ENCODE measurements at regions not wholly inside any gene's neighbourhood (a gene's known extent, or its start where the extent isn't known, plus 50 kb on each side); places are given as distances from the start of the nearest gene placed in this dataset.

- no peak for DNase-seq (ENCODE audit: low read depth in 2 of 3, low spot score in 2 of 3)
These were observed 308.4 kb upstream of the PRKCQ start for GRCh38 chr10:6888434-6888833.

- DNase-seq (ENCODE audit: low read depth in 2 of 3, low spot score in 2 of 3) = peak in 1 of 3 donors; percentile 1
These were observed 305.2 kb upstream of the PRKCQ start for GRCh38 chr10:6885284-6885683.

GRCh38 chr10:6881987-6882386 lies 301.9 kb upstream of the PRKCQ start:
- DNase-seq (ENCODE audit: low read depth in 2 of 3, low spot score in 2 of 3) = no peak

- peak in 2 of 3 donors; percentile 24 to 42 for DNase-seq (ENCODE audit: low read depth in 2 of 3, low spot score in 2 of 3)
These were observed 297.8 kb upstream of the PRKCQ start for GRCh38 chr10:6877722-6878392.

GRCh38 chr10:6877336-6877721 lies 297.3 kb upstream of the PRKCQ start:
- no peak for DNase-seq (ENCODE audit: low read depth in 2 of 3, low spot score in 2 of 3)

GRCh38 chr10:6875269-6875865 lies 295.3 kb upstream of the PRKCQ start:
- DNase-seq (ENCODE audit: low read depth in 2 of 3, low spot score in 2 of 3) = no peak

DNA sequence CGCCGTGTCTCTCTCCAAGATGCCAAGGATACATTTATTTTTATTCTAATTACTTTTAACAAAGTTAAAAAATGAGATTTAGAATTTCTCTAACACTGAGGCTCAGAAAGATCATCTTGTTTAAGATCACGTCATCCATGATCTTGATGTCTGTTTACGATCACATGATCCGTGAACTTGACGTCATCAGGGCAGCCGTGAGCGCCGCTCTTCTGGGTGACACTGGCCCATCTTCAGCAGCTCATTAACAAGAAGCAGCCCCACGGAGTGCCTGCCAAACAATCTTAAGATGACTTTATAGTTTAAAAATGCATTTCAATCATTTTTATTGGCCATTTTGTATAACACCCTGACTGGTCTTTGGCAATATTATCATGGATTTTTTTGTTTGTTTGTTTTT lies 291.1 kb upstream of the PRKCQ start:
- no peak for DNase-seq (ENCODE audit: low read depth in 2 of 3, low spot score in 2 of 3)

- DNase-seq (ENCODE audit: low read depth in 2 of 3, low spot score in 2 of 3) = no peak
These were observed 288.1 kb upstream of the PRKCQ start for GRCh38 chr10:6868036-6868725.

DNA sequence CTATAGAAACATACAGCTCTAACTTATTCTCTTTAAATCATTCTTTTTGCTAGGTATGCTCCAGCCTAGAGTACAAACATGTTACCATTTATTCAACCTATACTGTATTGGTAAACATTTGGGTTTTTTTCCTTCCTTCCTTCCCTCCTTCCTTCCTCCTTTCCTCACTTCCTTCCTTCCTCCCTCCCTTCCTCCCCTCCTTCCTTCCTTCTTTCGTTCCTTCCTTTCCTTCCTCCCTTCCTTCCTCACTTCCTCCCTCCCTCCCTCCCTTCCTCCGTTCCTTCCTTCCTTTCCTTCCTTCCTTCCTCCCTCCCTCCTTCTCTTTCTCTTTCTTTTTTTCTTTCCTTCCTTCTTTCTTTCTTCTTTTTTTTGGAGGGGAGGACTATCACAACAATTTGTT lies 286.7 kb upstream of the PRKCQ start:
- DNase-seq (ENCODE audit: low read depth in 2 of 3, low spot score in 2 of 3) = no peak

GRCh38 chr10:6864142-6864541 lies 284.1 kb upstream of the PRKCQ start:
- no peak for DNase-seq (ENCODE audit: low read depth in 2 of 3, low spot score in 2 of 3)

- DNase-seq (ENCODE audit: low read depth in 2 of 3, low spot score in 2 of 3) = no peak
These were observed 283.3 kb upstream of the PRKCQ start for GRCh38 chr10:6863381-6863780.

- DNase-seq (ENCODE audit: low read depth in 2 of 3, low spot score in 2 of 3) = no peak
These were observed 270.4 kb upstream of the PRKCQ start for GRCh38 chr10:6850452-6850851.

DNA sequence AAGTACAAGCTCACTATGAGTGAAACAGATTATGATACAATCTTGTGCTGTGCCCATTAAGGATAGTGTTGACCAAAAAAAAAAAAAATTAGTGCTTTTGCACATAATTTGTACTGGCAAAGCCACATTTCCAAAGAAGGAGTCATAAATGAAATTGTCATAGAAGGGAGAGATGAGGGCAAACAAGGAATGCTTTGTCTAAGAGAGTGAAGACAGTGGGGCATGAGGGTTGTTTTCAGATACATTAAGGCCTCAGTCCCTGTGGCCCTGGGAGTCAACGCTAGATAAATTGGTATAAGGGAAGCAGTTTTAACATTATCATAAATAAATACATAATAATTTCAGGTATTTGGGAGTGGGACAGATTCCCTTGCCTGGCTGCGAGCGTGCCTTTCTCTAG lies 267.5 kb upstream of the PRKCQ start:
- no peak for DNase-seq (ENCODE audit: low read depth in 2 of 3, low spot score in 2 of 3)

- no peak for DNase-seq (ENCODE audit: low read depth in 2 of 3, low spot score in 2 of 3)
These were observed 264.0 kb upstream of the PRKCQ start for GRCh38 chr10:6843894-6844650.

GRCh38 chr10:6843481-6843881 lies 263.4 kb upstream of the PRKCQ start:
- peak in 2 of 3 donors; percentile 9 to 31 for DNase-seq (ENCODE audit: low read depth in 2 of 3, low spot score in 2 of 3)

GRCh38 chr10:6842722-6843121 lies 262.6 kb upstream of the PRKCQ start:
- no peak for DNase-seq (ENCODE audit: low read depth in 2 of 3, low spot score in 2 of 3)

- no peak for DNase-seq (ENCODE audit: low read depth in 2 of 3, low spot score in 2 of 3)
These were observed 261.7 kb upstream of the PRKCQ start for GRCh38 chr10:6841761-6842160.

DNA sequence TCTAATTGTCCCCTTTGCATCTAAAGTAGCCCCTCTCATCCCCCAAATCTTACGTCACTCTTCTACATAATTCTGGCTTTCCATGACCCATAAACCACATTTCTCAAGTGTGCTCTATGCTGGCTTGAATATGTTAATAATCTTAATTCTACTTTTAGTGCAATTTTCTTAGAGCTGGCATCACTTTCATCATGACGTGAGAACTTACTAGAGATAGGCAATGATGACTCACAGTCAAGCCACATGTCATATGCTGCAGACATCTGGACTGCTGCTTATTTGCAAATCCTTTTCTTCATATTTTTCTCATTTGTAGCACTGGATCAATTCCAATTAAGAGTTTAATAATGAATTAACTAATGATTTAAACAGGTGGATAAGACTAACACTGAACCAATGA lies 260.7 kb upstream of the PRKCQ start:
- DNase-seq (ENCODE audit: low read depth in 2 of 3, low spot score in 2 of 3) = no peak

DNA sequence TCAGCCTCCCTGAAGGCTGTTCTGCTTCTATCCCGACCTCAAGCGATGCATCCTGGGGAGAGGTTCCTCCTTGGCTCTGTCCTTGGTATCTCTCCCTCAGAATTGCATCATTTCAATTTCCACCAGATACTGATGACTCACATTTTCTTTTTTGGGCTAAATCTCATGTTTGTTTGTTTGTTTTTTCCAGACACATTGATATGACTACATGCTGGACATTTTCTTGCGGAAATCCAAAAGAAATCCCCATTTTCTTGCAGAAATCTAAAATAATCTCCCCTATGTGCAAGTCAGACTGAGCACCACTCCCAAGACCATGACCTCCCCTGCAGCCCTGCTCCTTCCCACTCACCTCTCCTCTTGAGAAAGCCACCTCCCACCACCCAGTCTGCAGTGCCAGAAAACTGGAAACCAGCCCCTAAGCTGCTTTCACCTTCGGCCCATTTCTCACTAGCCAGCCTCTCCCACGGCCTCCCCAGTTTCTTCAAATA lies 260.2 kb upstream of the PRKCQ start:
- DNase-seq (ENCODE audit: low read depth in 2 of 3, low spot score in 2 of 3) = no peak

GRCh38 chr10:6838118-6838517 lies 258.0 kb upstream of the PRKCQ start:
- DNase-seq (ENCODE audit: low read depth in 2 of 3, low spot score in 2 of 3) = peak in 2 of 3 donors; percentile 26 to 53

DNA sequence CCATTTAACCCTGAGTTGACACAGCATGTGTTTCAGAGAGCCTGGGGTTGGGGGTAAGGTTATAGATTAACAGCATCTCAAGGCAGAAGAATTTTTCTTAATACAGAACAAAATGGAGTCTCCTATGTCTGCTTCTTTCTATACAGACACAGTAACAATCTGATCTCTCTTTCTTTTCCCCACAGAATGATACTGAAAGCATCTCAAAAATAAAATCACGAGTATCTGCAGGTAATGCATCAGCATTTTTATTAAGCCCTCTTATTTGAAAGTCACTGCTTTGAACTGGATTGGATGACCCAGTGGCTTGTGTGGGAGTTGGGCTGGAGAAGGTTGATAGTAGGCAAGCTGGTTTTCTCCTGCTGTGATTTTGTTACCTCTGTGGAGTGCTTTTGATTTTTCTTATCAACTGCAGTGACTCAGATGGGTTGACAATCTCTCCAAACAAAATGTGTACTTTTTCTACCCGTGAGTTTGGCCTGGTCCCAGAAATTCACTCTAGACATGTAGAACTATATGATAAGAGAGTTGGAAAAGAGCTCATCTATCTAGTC lies 253.5 kb upstream of the PRKCQ start:
- DNase-seq (ENCODE audit: low read depth in 2 of 3, low spot score in 2 of 3) = no peak

All from hematopoietic multipotent progenitor cell (in vitro differentiated cells).